HG03025 (cell line): ENCODE measurements at regions not wholly inside any gene's neighbourhood (a gene's known extent, or its start where the extent isn't known, plus 50 kb on each side); places are given as distances from the start of the nearest gene placed in this dataset.

Experiments
- ATAC-seq: cut with Tn5 transposase; IDR thresholded peaks from one replicate; pipeline ENCODE4 v1.9.1; 2021; ENCODE audit warnings: mild to moderate bottlenecking, moderate library complexity; ENCODE audit not compliant: unreplicated experiment, low FRiP score

- no peak for ATAC-seq
Observed at GRCh38 chr7:26042237-26042636, 109.8 kb upstream of the NFE2L3 start.

GRCh38 chr7:26043801-26044200 is 108.2 kb upstream of the NFE2L3 start:
- ATAC-seq, result no peak

GRCh38 chr7:26044320-26044719 is 107.7 kb upstream of the NFE2L3 start:
- ATAC-seq, result no peak

- no peak for ATAC-seq
Observed at GRCh38 chr7:26046150-26046549, 105.8 kb upstream of the NFE2L3 start.

- no peak for ATAC-seq
Observed at GRCh38 chr7:26046878-26047277, 105.1 kb upstream of the NFE2L3 start.

GRCh38 chr7:26048663-26049062 is 103.3 kb upstream of the NFE2L3 start:
- ATAC-seq, result no peak

GRCh38 chr7:26049081-26049480 is 102.9 kb upstream of the NFE2L3 start:
- ATAC-seq, result no peak

GRCh38 chr7:26051021-26051420 is 101.0 kb upstream of the NFE2L3 start:
- no peak for ATAC-seq

- ATAC-seq, result no peak
Observed at GRCh38 chr7:26052706-26053105, 99.3 kb upstream of the NFE2L3 start.

- no peak for ATAC-seq
Observed at GRCh38 chr7:26054386-26054785, 97.6 kb upstream of the NFE2L3 start.

GRCh38 chr7:26055241-26055640 is 96.8 kb upstream of the NFE2L3 start:
- ATAC-seq, result no peak

GRCh38 chr7:26060733-26061677 is 91.0 kb upstream of the NFE2L3 start:
- no peak for ATAC-seq

GRCh38 chr7:26061678-26062603 is 90.1 kb upstream of the NFE2L3 start:
- ATAC-seq, result no peak

- no peak for ATAC-seq
Observed at GRCh38 chr7:26065652-26066051, 86.3 kb upstream of the NFE2L3 start.

- ATAC-seq, result no peak
Observed at GRCh38 chr7:26066736-26067135, 85.3 kb upstream of the NFE2L3 start.

GRCh38 chr7:26070290-26070689 is 81.7 kb upstream of the NFE2L3 start:
- ATAC-seq, result no peak

GRCh38 chr7:26071622-26072456 is 80.2 kb upstream of the NFE2L3 start:
- no peak for ATAC-seq

- no peak for ATAC-seq
Observed at GRCh38 chr7:26073041-26073440, 79.0 kb upstream of the NFE2L3 start.

GRCh38 chr7:26074919-26075318 is 77.1 kb upstream of the NFE2L3 start:
- ATAC-seq, result no peak

- no peak for ATAC-seq
Observed at GRCh38 chr7:26076691-26077090, 75.3 kb upstream of the NFE2L3 start.
